GM19240 (cell line): ENCODE measurements at regions not wholly inside any gene's neighbourhood (a gene's known extent, or its start where the extent isn't known, plus 50 kb on each side); places are given as distances from the start of the nearest gene placed in this dataset.

Experiments used
- DNase-seq: peaks from one replicate; pipeline ENCODE4 v3.0.0; 2011; ENCODE audit warnings: low spot score; ENCODE audit not compliant: insufficient read length

- no peak for DNase-seq
These were observed 681.0 kb upstream of the PCDH20 start for GRCh38 chr13:62096652-62097051.

- DNase-seq = no peak
These were observed 679.3 kb upstream of the PCDH20 start for GRCh38 chr13:62094932-62095331.

- no peak for DNase-seq
These were observed 678.5 kb upstream of the PCDH20 start for GRCh38 chr13:62093984-62094780.

- DNase-seq = no peak
These were observed 677.3 kb upstream of the PCDH20 start for GRCh38 chr13:62092949-62093348.

GRCh38 chr13:62092536-62092935 is 676.9 kb upstream of the PCDH20 start:
- no peak for DNase-seq

GRCh38 chr13:62088165-62088564 is 672.5 kb upstream of the PCDH20 start:
- DNase-seq = no peak

- DNase-seq = no peak
These were observed 671.5 kb upstream of the PCDH20 start for GRCh38 chr13:62087124-62087523.

GRCh38 chr13:62085337-62086229 is 669.9 kb upstream of the PCDH20 start:
- no peak for DNase-seq

- no peak for DNase-seq
These were observed 669.1 kb upstream of the PCDH20 start for GRCh38 chr13:62084728-62085127.

GRCh38 chr13:62067821-62068220 is 652.2 kb upstream of the PCDH20 start:
- DNase-seq = no peak

- DNase-seq = no peak
These were observed 649.4 kb upstream of the PCDH20 start for GRCh38 chr13:62065016-62065415.

GRCh38 chr13:62061751-62062150 is 646.1 kb upstream of the PCDH20 start:
- no peak for DNase-seq

GRCh38 chr13:62060570-62060969 is 644.9 kb upstream of the PCDH20 start:
- DNase-seq = no peak

- no peak for DNase-seq
These were observed 641.6 kb upstream of the PCDH20 start for GRCh38 chr13:62057286-62057685.

GRCh38 chr13:62049992-62050391 is 634.3 kb upstream of the PCDH20 start:
- DNase-seq = no peak

GRCh38 chr13:62046512-62046911 is 630.9 kb upstream of the PCDH20 start:
- no peak for DNase-seq

GRCh38 chr13:62043600-62043999 is 628.0 kb upstream of the PCDH20 start:
- no peak for DNase-seq

- no peak for DNase-seq
These were observed 625.2 kb upstream of the PCDH20 start for GRCh38 chr13:62040806-62041205.

GRCh38 chr13:62040078-62040477 is 624.4 kb upstream of the PCDH20 start:
- DNase-seq = no peak

- no peak for DNase-seq
These were observed 622.6 kb upstream of the PCDH20 start for GRCh38 chr13:62038214-62038613.

- no peak for DNase-seq
These were observed 620.3 kb upstream of the PCDH20 start for GRCh38 chr13:62035981-62036380.

GRCh38 chr13:62033934-62034333 is 618.3 kb upstream of the PCDH20 start:
- DNase-seq = no peak

- DNase-seq = no peak
These were observed 606.7 kb upstream of the PCDH20 start for GRCh38 chr13:62022369-62022768.
